Nephron progenitor cell (in vitro differentiated cells): ENCODE measurements at regions not wholly inside any gene's neighbourhood (a gene's known extent, or its start where the extent isn't known, plus 50 kb on each side); places are given as distances from the start of the nearest gene placed in this dataset.

ENCODE experiments used
- DNase-seq: peaks from one replicate; pipeline ENCODE4 v3.0.0; 2021
- H3K27ac Mint-ChIP-seq: 2 replicates; pipeline ENCODE4 v1.8.0; 2021; ENCODE audit warnings: mild to moderate bottlenecking, moderate library complexity, mixed read lengths
- H3K27me3 Mint-ChIP-seq: 2 replicates; pipeline ENCODE4 v1.8.0; 2021; ENCODE audit warnings: mild to moderate bottlenecking, low read depth, mixed read lengths; ENCODE audit not compliant: poor library complexity
- H3K36me3 Mint-ChIP-seq: 2 replicates; pipeline ENCODE4 v1.8.0; 2021; ENCODE audit warnings: low read depth, mixed read lengths
- H3K4me1 Mint-ChIP-seq: 2 replicates; pipeline ENCODE4 v1.8.0; 2021; ENCODE audit warnings: mixed read lengths
- H3K4me3 Mint-ChIP-seq: 2 replicates; pipeline ENCODE4 v1.8.0; 2021; ENCODE audit warnings: mild to moderate bottlenecking, moderate library complexity, mixed read lengths
- H3K9me3 Mint-ChIP-seq: 2 replicates; pipeline ENCODE4 v1.8.0; 2021; ENCODE audit warnings: mild to moderate bottlenecking, moderate library complexity, mixed read lengths
- TF ChIP-seq, protein P1 (sequence below): fragments of 200-600 bp; sonication (generic); IDR thresholded peaks from 2 replicates; pipeline ENCODE4 v1.5.0; 2021; ENCODE audit warnings: antibody characterized with exemption

DNA sequence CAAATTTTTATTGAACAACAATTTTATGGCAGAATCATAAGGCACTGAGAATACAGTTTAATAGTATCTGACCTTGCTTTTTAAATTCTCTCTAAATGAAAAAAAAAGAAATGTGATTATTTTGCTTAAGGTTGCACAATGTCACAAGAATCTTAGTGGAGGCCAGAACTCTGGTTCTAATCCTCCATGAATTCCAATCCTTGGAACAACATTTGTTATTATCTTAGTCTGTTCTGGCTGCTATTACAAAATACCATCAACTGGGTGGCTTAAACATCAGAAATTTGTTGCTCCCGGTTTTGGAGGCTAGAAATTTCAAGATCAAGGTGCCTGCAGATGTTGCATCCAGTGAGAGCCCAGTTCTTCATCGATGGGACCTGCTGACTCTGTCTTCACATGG lies 158.2 kb upstream of the POM121L12 start:
- H3K9me3 Mint-ChIP-seq, result no peaks in the 10 kb centered on the region
- H3K36me3 Mint-ChIP-seq, result no peaks in the 10 kb centered on the region
- no peak overlapping the region for H3K27ac Mint-ChIP-seq
- H3K4me3 Mint-ChIP-seq, result no peak overlapping the region
- TF ChIP-seq, protein P1, sequence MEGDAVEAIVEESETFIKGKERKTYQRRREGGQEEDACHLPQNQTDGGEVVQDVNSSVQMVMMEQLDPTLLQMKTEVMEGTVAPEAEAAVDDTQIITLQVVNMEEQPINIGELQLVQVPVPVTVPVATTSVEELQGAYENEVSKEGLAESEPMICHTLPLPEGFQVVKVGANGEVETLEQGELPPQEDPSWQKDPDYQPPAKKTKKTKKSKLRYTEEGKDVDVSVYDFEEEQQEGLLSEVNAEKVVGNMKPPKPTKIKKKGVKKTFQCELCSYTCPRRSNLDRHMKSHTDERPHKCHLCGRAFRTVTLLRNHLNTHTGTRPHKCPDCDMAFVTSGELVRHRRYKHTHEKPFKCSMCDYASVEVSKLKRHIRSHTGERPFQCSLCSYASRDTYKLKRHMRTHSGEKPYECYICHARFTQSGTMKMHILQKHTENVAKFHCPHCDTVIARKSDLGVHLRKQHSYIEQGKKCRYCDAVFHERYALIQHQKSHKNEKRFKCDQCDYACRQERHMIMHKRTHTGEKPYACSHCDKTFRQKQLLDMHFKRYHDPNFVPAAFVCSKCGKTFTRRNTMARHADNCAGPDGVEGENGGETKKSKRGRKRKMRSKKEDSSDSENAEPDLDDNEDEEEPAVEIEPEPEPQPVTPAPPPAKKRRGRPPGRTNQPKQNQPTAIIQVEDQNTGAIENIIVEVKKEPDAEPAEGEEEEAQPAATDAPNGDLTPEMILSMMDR, result no peak
- DNase-seq, result no peak
- no peaks in the 10 kb centered on the region for H3K4me1 Mint-ChIP-seq
- H3K27me3 Mint-ChIP-seq, result peaks cover 2% of the 10 kb centered on the region

DNA sequence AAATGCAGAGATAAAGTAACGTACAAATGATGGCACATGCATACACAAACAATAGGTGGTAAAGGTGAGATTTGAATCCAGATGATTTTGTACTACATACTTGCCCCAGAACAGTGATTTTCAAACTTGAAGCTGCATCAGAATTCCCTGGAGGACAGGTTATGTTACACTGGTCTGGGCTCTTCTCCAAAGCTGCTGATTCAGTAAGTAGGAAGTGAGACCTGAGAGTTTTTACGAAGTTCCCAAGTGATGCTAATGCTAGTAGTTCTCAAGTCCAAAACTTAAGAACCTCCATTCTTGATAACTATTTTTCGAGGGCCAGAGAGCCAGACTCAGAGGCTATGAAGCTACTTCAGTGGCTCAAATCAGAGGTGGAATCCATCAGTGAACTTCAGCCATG lies 159.0 kb upstream of the POM121L12 start:
- no peak for DNase-seq
- Mint-ChIP-seq H3K36me3 (no peaks in the 10 kb centered on the region), H3K4me3 (no peak overlapping the region), H3K27ac (no peak overlapping the region), H3K27me3 (peaks cover 2% of the 10 kb centered on the region), H3K9me3 (no peaks in the 10 kb centered on the region), H3K4me1 (no peaks in the 10 kb centered on the region)
- TF ChIP-seq, protein P1, result no peak

DNA sequence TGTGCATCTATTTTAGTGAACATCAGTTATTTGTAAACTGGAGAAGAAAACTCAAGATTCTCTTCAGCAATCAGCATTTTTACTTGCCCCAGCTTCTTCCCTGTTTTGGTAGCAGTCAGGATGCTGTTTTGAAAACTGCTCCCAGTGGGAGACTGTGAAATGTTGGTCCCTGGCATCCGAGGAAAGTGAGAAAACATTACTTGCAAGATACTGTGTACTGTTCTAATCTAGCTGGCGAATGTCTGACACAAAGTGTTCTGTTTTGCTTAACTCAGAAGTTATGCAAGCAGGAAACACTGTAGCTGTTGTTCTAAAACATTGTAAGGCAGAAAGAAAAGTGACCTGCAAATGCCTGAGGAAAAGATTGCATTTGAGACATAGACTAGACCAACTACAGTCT lies 171.8 kb upstream of the POM121L12 start:
- H3K4me1 Mint-ChIP-seq, result no peaks in the 10 kb centered on the region
- H3K27me3 Mint-ChIP-seq, result peaks cover 3% of the 10 kb centered on the region
- no peak for DNase-seq
- TF ChIP-seq, protein P1, result no peak
- H3K27ac Mint-ChIP-seq, result no peak overlapping the region
- peaks cover 22% of the 10 kb centered on the region for H3K9me3 Mint-ChIP-seq
- no peaks in the 10 kb centered on the region for H3K36me3 Mint-ChIP-seq
- no peak overlapping the region for H3K4me3 Mint-ChIP-seq

DNA sequence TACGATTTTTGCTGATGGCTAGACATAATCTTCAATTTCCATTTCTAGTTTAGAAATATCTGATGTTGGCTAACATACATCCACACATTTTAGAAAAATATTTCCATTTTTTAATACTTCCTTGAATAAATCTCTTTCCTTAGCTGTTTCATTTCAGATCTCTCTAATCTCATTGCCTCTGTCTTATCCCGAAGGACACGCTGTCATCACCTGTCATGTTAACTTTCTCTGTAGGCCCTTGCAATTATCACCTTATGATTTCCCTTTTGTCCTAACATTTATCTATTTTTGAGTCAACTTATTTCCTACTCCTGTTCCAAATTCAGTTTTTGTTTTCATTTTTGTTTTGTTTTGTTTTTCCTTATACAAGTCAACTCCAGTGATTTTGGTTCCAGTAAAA lies 173.1 kb upstream of the POM121L12 start:
- Mint-ChIP-seq H3K4me3 (no peak overlapping the region), H3K36me3 (no peaks in the 10 kb centered on the region), H3K27ac (no peak overlapping the region), H3K27me3 (peaks cover 3% of the 10 kb centered on the region), H3K9me3 (peaks cover 22% of the 10 kb centered on the region), H3K4me1 (no peaks in the 10 kb centered on the region)
- no peak for DNase-seq
- TF ChIP-seq, protein P1, result no peak

DNA sequence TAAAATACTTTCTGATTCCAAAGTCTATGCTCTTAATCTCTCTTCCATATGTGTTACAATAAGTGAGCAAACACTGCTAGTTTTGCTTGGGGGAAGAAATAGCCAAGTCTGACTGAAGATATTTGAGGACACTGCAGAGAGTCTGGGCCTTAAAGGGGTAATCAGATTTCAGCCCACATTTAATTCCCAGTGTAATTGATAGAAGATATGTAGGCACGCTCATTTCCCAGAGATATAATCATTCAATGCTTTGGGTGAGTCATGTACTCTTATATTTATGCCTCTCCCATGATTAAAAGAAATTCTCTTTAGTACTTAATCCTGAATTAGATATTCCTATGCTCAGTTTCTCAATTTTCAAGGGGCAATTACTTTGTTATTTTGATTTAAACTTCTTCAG lies 178.1 kb upstream of the POM121L12 start:
- DNase-seq, result no peak
- H3K4me1 Mint-ChIP-seq, result peaks cover 7% of the 10 kb centered on the region
- TF ChIP-seq, protein P1, result no peak
- no peak overlapping the region for H3K4me3 Mint-ChIP-seq
- no peak overlapping the region for H3K27ac Mint-ChIP-seq
- no peaks in the 10 kb centered on the region for H3K36me3 Mint-ChIP-seq
- H3K27me3 Mint-ChIP-seq, result no peaks in the 10 kb centered on the region
- H3K9me3 Mint-ChIP-seq, result no peaks in the 10 kb centered on the region

DNA sequence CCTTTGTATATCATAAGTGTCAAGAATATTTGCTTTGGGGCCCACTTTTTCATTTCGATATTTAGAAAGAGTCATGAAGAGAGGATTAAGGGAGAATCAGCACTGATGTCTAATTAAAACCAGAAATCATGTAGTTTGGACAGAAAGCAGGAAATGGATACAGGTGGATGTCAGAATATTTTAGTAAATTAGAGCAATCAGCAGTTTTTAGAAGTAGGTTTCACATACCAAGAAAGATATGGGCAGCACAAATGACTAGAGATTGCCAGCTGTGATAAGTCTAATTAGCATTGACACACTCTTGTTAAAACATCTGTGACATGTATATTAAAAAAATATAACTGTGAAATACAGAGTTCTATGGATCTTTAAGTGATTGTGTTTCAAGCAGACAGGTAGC lies 180.8 kb upstream of the POM121L12 start:
- no peaks in the 10 kb centered on the region for H3K27me3 Mint-ChIP-seq
- TF ChIP-seq, protein P1, result no peak
- DNase-seq, result no peak
- no peaks in the 10 kb centered on the region for H3K36me3 Mint-ChIP-seq
- no peak overlapping the region for H3K4me3 Mint-ChIP-seq
- H3K27ac Mint-ChIP-seq, result no peak overlapping the region
- H3K4me1 Mint-ChIP-seq, result peaks cover 7% of the 10 kb centered on the region
- H3K9me3 Mint-ChIP-seq, result no peaks in the 10 kb centered on the region
